Right hindlimb (tissue), 1 donor: ENCODE measurements at regions not wholly inside any gene's neighbourhood (a gene's known extent, or its start where the extent isn't known, plus 50 kb on each side); places are given as distances from the start of the nearest gene placed in this dataset.

Experiments used
- DNase-seq: peaks from one replicate; pipeline ENCODE4 v3.0.0-alpha.2; 2018

GRCh38 chr16:86459266-86459665 lies 51.1 kb upstream of the FOXF1 start:
- DNase-seq = no peak
